ENCODE measurements at regions not wholly inside any gene's neighbourhood (a gene's known extent, or its start where the extent isn't known, plus 50 kb on each side); places are given as distances from the start of the nearest gene placed in this dataset.
"Not testable (repeated sequence)": the region's sequence is repeated elsewhere in the genome, so short reads cannot be mapped to it uniquely, and the experiment has no call there.

GRCh38 chr7:63555226-63555994, 443.2 kb upstream of the ZNF722 start:
- H3K9me3 ChIP-seq; DNase-seq; H3K4me1 ChIP-seq; H3K4me3 ChIP-seq; H3K27ac ChIP-seq; intact Hi-C loops (cut with DNase I); H3K36me3 ChIP-seq; H3K27me3 ChIP-seq: not testable (repeated sequence)
- WGBS, 2 donors: 73 to 83% methylated on average over 5 to 17 of the region's 32 CpGs
- ATAC-seq: peak in 1 of 8 donors; percentile 20

DNA sequence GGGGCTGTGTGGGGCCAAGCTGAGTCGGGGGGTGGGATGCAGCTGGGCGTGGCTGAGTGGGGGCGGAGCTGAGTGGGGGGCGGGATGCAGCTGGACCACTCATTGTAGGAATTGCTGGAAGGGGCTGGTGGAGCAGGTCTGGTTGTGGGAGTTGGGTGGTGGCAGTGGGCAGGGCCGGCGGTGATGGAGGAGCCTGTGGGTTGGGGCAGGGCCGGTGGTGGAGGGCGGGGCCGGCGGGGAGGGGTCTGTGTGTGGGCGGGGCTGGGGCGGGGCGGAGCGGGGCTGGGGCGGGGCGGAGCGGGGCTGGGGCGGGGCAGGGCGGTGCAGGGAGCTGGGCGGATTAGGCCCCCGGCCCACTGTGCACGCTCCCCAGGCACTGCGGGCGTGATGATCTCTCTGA, 442.4 kb upstream of the ZNF722 start:
- not testable (repeated sequence) for H3K36me3 ChIP-seq, ATAC-seq
- WGBS, 2 donors: 43 to 86% methylated on average over 1 to 10 of the region's 24 CpGs

GRCh38 chr7:63559016-63559415, 439.6 kb upstream of the ZNF722 start:
- H3K4me1 ChIP-seq; DNase-seq; H3K27me3 ChIP-seq; H3K27ac ChIP-seq; H3K4me3 ChIP-seq; intact Hi-C loops (cut with DNase I); H3K36me3 ChIP-seq: not testable (repeated sequence)
- whole genome bisulfite sequencing, 2 donors: 93% methylated on average over 8 to 9 of the region's 12 CpGs
- H3K9me3 ChIP-seq: peaks cover 0 to 24% (median 0%) of the 10 kb centered on the region in 11 donors
- peak in 1 of 8 donors; percentile 14 for ATAC-seq

More for the DNA sequence above, 442.4 kb upstream of the ZNF722 start:
- H3K4me1 ChIP-seq; DNase-seq; intact Hi-C loops (cut with DNase I); H3K4me3 ChIP-seq; H3K27me3 ChIP-seq; H3K27ac ChIP-seq: not testable (repeated sequence)
- peaks cover 0 to 15% (median 0%) of the 10 kb centered on the region in 11 donors for H3K9me3 ChIP-seq

DNA sequence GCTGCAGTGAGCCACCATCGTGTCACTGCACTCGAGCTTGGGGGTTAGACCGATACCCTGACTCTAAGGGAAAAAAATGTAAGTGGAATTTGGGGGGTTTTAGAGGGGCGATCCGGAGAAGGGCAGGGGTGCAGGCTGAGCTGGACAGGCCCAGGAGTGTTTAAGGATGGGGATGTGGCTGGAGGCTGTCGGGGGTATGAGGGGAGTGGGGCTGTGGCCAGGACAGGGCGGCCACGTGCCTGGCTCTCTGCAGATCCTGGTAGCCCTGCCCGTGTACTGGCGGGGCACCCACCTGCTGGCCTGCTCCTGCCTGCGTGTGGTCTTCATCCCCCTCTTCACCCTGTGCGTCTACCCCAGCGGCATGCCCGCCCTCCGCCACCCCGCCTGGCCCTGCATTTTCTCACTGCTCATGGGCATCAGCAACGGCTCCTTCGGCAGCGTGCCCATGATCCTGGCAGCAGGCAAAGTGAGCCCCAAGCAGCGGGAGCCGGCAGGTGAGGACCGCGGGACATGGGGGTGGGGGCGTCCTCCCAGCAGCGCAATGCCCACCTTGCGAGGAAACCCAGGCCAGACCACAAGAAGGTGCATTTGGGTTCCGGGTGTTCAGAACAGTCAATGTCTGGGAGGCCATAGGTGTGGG, 438.7 kb upstream of the ZNF722 start:
- H3K36me3 ChIP-seq; H3K27ac ChIP-seq; H3K27me3 ChIP-seq; intact Hi-C loops (cut with DNase I); DNase-seq; H3K4me1 ChIP-seq; ATAC-seq; H3K4me3 ChIP-seq: not testable (repeated sequence)
- 91 to 92% methylated on average over 18 to 22 of the region's 27 CpGs for WGBS, 2 donors
- H3K9me3 ChIP-seq: peaks cover 0 to 28% (median 0%) of the 10 kb centered on the region in 11 donors

GRCh38 chr7:63561911-63562310, 436.7 kb upstream of the ZNF722 start:
- H3K4me3 ChIP-seq; DNase-seq; H3K27ac ChIP-seq; H3K36me3 ChIP-seq; H3K4me1 ChIP-seq; ATAC-seq; intact Hi-C loops (cut with DNase I); H3K27me3 ChIP-seq: not testable (repeated sequence)
- 64 to 77% methylated on average over 4 of the region's 11 CpGs for WGBS, 2 donors
- peaks cover 0 to 39% (median 0%) of the 10 kb centered on the region in 11 donors for H3K9me3 ChIP-seq

- WGBS, 2 donors: 86 to 89% methylated on average over 20 to 25 of the region's 26 CpGs
- ATAC-seq: not testable (repeated sequence)
These were observed 436.1 kb upstream of the ZNF722 start for GRCh38 chr7:63562364-63563060.

GRCh38 chr7:63563151-63563940, 435.3 kb upstream of the ZNF722 start:
- H3K27ac ChIP-seq; H3K27me3 ChIP-seq; ATAC-seq; H3K4me1 ChIP-seq; DNase-seq; intact Hi-C loops (cut with DNase I); H3K36me3 ChIP-seq; H3K4me3 ChIP-seq: not testable (repeated sequence)
- WGBS, 2 donors: 88 to 90% methylated on average over 25 to 28 of the region's 31 CpGs
- peaks cover 0 to 43% (median 0%) of the 10 kb centered on the region in 11 donors for H3K9me3 ChIP-seq

More at GRCh38 chr7:63562364-63563060, 436.1 kb upstream of the ZNF722 start:
- H3K4me1 ChIP-seq; H3K36me3 ChIP-seq; DNase-seq; intact Hi-C loops (cut with DNase I); H3K4me3 ChIP-seq; H3K27ac ChIP-seq; H3K27me3 ChIP-seq: not testable (repeated sequence)
- H3K9me3 ChIP-seq: peaks cover 0 to 42% (median 0%) of the 10 kb centered on the region in 11 donors

DNA sequence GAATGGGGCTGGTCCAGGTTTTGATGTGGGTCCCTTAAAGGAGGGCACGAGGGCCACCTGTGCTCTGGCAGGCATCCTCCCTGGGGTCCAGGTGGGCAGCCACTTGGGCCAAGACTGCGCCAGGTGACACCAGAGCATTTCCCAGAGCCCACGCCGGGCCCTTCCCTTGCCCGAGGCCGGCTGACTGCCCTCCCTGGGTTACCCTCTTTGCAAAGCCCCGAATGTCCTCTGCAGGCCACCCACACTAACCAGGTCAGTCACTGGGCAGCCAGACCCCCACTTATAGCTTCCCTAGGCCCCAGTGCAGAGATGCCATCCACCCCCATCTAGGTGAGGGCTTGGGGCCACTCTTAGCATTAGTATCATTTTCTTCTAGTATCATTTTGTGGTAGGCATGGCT, 433.8 kb upstream of the ZNF722 start:
- 85 to 87% methylated on average over 6 of the region's 7 CpGs for WGBS, 2 donors
- not testable (repeated sequence) for DNase-seq, ATAC-seq

DNA sequence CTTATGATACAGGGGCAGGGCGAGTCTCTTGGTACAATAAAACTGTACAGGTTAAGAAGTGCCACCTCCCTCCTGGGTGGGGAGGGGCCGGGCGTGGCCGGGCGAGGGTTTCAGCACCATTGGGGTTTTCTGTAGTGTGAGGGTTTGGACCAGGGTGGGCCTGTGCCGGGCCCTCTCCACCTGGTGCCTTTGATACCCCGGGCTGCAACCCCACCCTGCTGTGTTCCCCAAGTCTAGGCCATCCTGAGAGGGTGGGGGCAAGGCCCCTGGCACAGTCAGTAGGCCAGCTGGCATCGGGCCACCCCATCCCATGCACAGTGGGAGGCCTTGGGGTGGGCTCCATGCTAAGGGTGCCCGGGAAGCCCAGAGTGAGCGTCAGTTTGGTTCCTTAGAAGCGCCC, 431.8 kb upstream of the ZNF722 start:
- ATAC-seq; H3K36me3 ChIP-seq; intact Hi-C loops (cut with DNase I); H3K27ac ChIP-seq; H3K27me3 ChIP-seq; H3K4me1 ChIP-seq; H3K4me3 ChIP-seq; DNase-seq: not testable (repeated sequence)
- WGBS, 2 donors: 70 to 73% methylated on average over 9 to 10 of the region's 11 CpGs
- H3K9me3 ChIP-seq: peaks cover 0 to 46% (median 0%) of the 10 kb centered on the region in 11 donors

More for the DNA sequence above, 433.8 kb upstream of the ZNF722 start:
- H3K4me1 ChIP-seq; H3K27me3 ChIP-seq; intact Hi-C loops (cut with DNase I); H3K36me3 ChIP-seq; H3K27ac ChIP-seq; H3K4me3 ChIP-seq: not testable (repeated sequence)
- peaks cover 0 to 44% (median 0%) of the 10 kb centered on the region in 11 donors for H3K9me3 ChIP-seq

DNA sequence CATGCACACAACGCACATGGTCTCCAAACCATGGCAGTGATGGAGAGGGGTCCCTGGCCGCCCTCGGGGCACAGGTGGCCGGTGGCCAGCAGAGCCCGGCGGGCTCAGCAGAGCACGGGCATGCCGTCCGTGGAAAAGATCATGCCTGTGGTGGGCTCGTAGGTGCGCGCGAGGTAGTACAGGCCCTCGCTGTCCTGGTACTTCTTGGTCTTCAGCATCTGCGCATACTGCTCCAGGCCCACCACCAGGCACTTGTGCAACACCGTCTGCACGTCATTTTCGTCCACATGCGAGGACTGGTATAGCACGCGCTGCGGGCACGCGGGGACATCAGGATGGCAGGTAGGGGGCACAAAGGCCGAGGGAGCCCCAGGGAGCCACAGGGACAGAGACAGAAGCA, 431.0 kb upstream of the ZNF722 start:
- H3K4me3 ChIP-seq; H3K36me3 ChIP-seq; H3K4me1 ChIP-seq; H3K27ac ChIP-seq; H3K27me3 ChIP-seq; intact Hi-C loops (cut with DNase I); DNase-seq; ATAC-seq: not testable (repeated sequence)
- H3K9me3 ChIP-seq: peaks cover 0 to 42% (median 0%) of the 10 kb centered on the region in 11 donors
- WGBS, 2 donors: 92 to 93% methylated on average over 21 to 25 of the region's 25 CpGs

All from heart right ventricle (tissue), 16 donors.